Activated CD4-positive, alpha-beta T cell treated with anti-CD3 and anti-CD28 coated beads, Interleukin-2, amount 50 U/mL, for 16 hours (primary cell): ENCODE measurements at regions not wholly inside any gene's neighbourhood (a gene's known extent, or its start where the extent isn't known, plus 50 kb on each side); places are given as distances from the start of the nearest gene placed in this dataset.

Experiments used
- DNase-seq: peaks from one replicate; pipeline ENCODE4 v3.0.0-alpha.2; 2020

GRCh38 chr14:97916100-97916499 is 1118.9 kb downstream of the VRK1 start:
- DNase-seq = no peak

- no peak for DNase-seq
These were observed 1119.7 kb downstream of the VRK1 start for GRCh38 chr14:97916669-97917568.

GRCh38 chr14:97920201-97920600 is 1123.0 kb downstream of the VRK1 start:
- no peak for DNase-seq

GRCh38 chr14:97921296-97921695 is 1124.1 kb downstream of the VRK1 start:
- no peak for DNase-seq

GRCh38 chr14:97924922-97925613 is 1127.9 kb downstream of the VRK1 start:
- peak; percentile 71 for DNase-seq

- DNase-seq = no peak
These were observed 1133.0 kb downstream of the VRK1 start for GRCh38 chr14:97930166-97930565.

- DNase-seq = no peak
These were observed 1134.1 kb downstream of the VRK1 start for GRCh38 chr14:97931273-97931672.

- no peak for DNase-seq
These were observed 1145.7 kb downstream of the VRK1 start for GRCh38 chr14:97942921-97943320.

- no peak for DNase-seq
These were observed 1146.4 kb downstream of the VRK1 start for GRCh38 chr14:97943619-97944018.

GRCh38 chr14:97944380-97944779 is 1147.2 kb downstream of the VRK1 start:
- DNase-seq = no peak

GRCh38 chr14:97945631-97946030 is 1148.4 kb downstream of the VRK1 start:
- DNase-seq = no peak

GRCh38 chr14:97946240-97946639 is 1149.1 kb downstream of the VRK1 start:
- no peak for DNase-seq

- DNase-seq = no peak
These were observed 1149.5 kb downstream of the VRK1 start for GRCh38 chr14:97946641-97947040.

GRCh38 chr14:97948841-97949240 is 1151.7 kb downstream of the VRK1 start:
- DNase-seq = no peak

GRCh38 chr14:97956581-97957340 is 1159.6 kb downstream of the VRK1 start:
- no peak for DNase-seq

- no peak for DNase-seq
These were observed 1162.1 kb downstream of the VRK1 start for GRCh38 chr14:97959251-97959650.

- DNase-seq = no peak
These were observed 1163.3 kb downstream of the VRK1 start for GRCh38 chr14:97960436-97960835.

GRCh38 chr14:97970222-97970621 is 1173.0 kb downstream of the VRK1 start:
- DNase-seq = no peak

- DNase-seq = no peak
These were observed 1178.0 kb downstream of the VRK1 start for GRCh38 chr14:97975216-97975615.

- DNase-seq = no peak
These were observed 1178.8 kb downstream of the VRK1 start for GRCh38 chr14:97975962-97976361.

- DNase-seq = no peak
These were observed 1179.7 kb downstream of the VRK1 start for GRCh38 chr14:97976861-97977260.

- DNase-seq = peak; percentile 84
These were observed 1180.6 kb downstream of the VRK1 start for GRCh38 chr14:97977651-97978261.

- peak; percentile 85 for DNase-seq
These were observed 1181.2 kb downstream of the VRK1 start for GRCh38 chr14:97978341-97978740.
